ENCODE measurements at regions not wholly inside any gene's neighbourhood (a gene's known extent, or its start where the extent isn't known, plus 50 kb on each side); places are given as distances from the start of the nearest gene placed in this dataset.
"Not testable (repeated sequence)": the region's sequence is repeated elsewhere in the genome, so short reads cannot be mapped to it uniquely, and the experiment has no call there.

- DNase-seq (ENCODE audit: low spot score in 2 of 2) (no peak), FAIRE-seq (no peak)
Measured at GRCh38 chr20:25992146-25992545, 295.5 kb upstream of the ZNF337 start.

- DNase-seq (ENCODE audit: low spot score in 2 of 2), result no peak
- FAIRE-seq, result no peak
Measured at GRCh38 chr20:25991756-25992130, 295.1 kb upstream of the ZNF337 start.

GRCh38 chr20:25991051-25991755, 294.6 kb upstream of the ZNF337 start:
- no peak for DNase-seq (ENCODE audit: low spot score in 2 of 2)

GRCh38 chr20:25989686-25990085, 293.0 kb upstream of the ZNF337 start:
- DNase-seq (ENCODE audit: low spot score in 2 of 2); FAIRE-seq: not testable (repeated sequence)

More at GRCh38 chr20:25991051-25991755, 294.6 kb upstream of the ZNF337 start:
- FAIRE-seq, result no peak

GRCh38 chr20:25989196-25989595, 292.5 kb upstream of the ZNF337 start:
- FAIRE-seq, result no peak
- DNase-seq (ENCODE audit: low spot score in 2 of 2), result no peak

- not testable (repeated sequence) for DNase-seq (ENCODE audit: low spot score in 2 of 2); FAIRE-seq
Measured at GRCh38 chr20:25987928-25988560, 291.4 kb upstream of the ZNF337 start.

- DNase-seq (ENCODE audit: low spot score in 2 of 2), result peak in 1 of 2 donors; percentile 35
- no peak for FAIRE-seq
Measured at GRCh38 chr20:25987073-25987927, 290.6 kb upstream of the ZNF337 start.

- DNase-seq (ENCODE audit: low spot score in 2 of 2), result no peak
- FAIRE-seq, result no peak
Measured at GRCh38 chr20:25985597-25985996, 288.9 kb upstream of the ZNF337 start.

- DNase-seq (ENCODE audit: low spot score in 2 of 2), result peak in 1 of 2 donors; percentile 39
- no peak for FAIRE-seq
Measured at GRCh38 chr20:25984933-25985332, 288.3 kb upstream of the ZNF337 start.

GRCh38 chr20:25982701-25983100, 286.0 kb upstream of the ZNF337 start:
- not testable (repeated sequence) for DNase-seq (ENCODE audit: low spot score in 2 of 2); FAIRE-seq

- FAIRE-seq; DNase-seq (ENCODE audit: low spot score in 2 of 2): not testable (repeated sequence)
Measured at GRCh38 chr20:25978450-25979190, 282.0 kb upstream of the ZNF337 start.

GRCh38 chr20:25975816-25976215, 279.2 kb upstream of the ZNF337 start:
- FAIRE-seq; DNase-seq (ENCODE audit: low spot score in 2 of 2): not testable (repeated sequence)

- not testable (repeated sequence) for FAIRE-seq; DNase-seq (ENCODE audit: low spot score in 2 of 2)
Measured at GRCh38 chr20:25965203-25965602, 268.6 kb upstream of the ZNF337 start.

GRCh38 chr20:25953876-25954275, 257.2 kb upstream of the ZNF337 start:
- not testable (repeated sequence) for FAIRE-seq; DNase-seq (ENCODE audit: low spot score in 2 of 2)

GRCh38 chr20:25935230-25935629, 238.6 kb upstream of the ZNF337 start:
- not testable (repeated sequence) for DNase-seq (ENCODE audit: low spot score in 2 of 2); FAIRE-seq

- not testable (repeated sequence) for FAIRE-seq
Measured at GRCh38 chr20:25932806-25933205, 236.2 kb upstream of the ZNF337 start.

GRCh38 chr20:25932170-25932569, 235.5 kb upstream of the ZNF337 start:
- not testable (repeated sequence) for DNase-seq (ENCODE audit: low spot score in 2 of 2); FAIRE-seq

More at GRCh38 chr20:25932806-25933205, 236.2 kb upstream of the ZNF337 start:
- not testable (repeated sequence) for DNase-seq (ENCODE audit: low spot score in 2 of 2)

- not testable (repeated sequence) for DNase-seq (ENCODE audit: low spot score in 2 of 2)
- FAIRE-seq, result peak; percentile 66
Measured at GRCh38 chr20:25902321-25902720, 205.7 kb upstream of the ZNF337 start.

GRCh38 chr20:25898663-25899062, 202.0 kb upstream of the ZNF337 start:
- DNase-seq (ENCODE audit: low spot score in 2 of 2); FAIRE-seq: not testable (repeated sequence)

GRCh38 chr20:25879096-25879495, 182.4 kb upstream of the ZNF337 start:
- not testable (repeated sequence) for FAIRE-seq; DNase-seq (ENCODE audit: low spot score in 2 of 2)
